Upper lobe of left lung (tissue), 6 donors: ENCODE measurements at regions not wholly inside any gene's neighbourhood (a gene's known extent, or its start where the extent isn't known, plus 50 kb on each side); places are given as distances from the start of the nearest gene placed in this dataset.

Experiments
- ATAC-seq, 2 donors: fragments of 200-7000 bp; cut with Tn5 transposase; one replicate each; pipeline ENCODE4 v1.9.1; 2022; ENCODE audit warnings: mild to moderate bottlenecking in 2 of 2, moderate library complexity in 2 of 2; ENCODE audit not compliant: low FRiP score in 2 of 2
- DNase-seq, 2 donors: peaks; one replicate each; pipeline ENCODE4 v3.0.0-alpha.2; 2019 to 2020
- H3K27ac ChIP-seq, 4 donors: fragments of 200-600 bp; sonication (generic); one replicate each; pipeline ENCODE4 v1.5.1; 2016 to 2019
- H3K27me3 ChIP-seq, 4 donors: fragments of 200-600 bp; sonication (generic); one replicate each; pipeline ENCODE4 v1.5.1; 2017 to 2019
- H3K36me3 ChIP-seq, 4 donors: fragments of 200-600 bp; sonication (generic); one replicate each; pipeline ENCODE4 v1.5.1; 2016 to 2019
- H3K4me1 ChIP-seq, 4 donors: fragments of 200-600 bp; sonication (generic); one replicate each; pipeline ENCODE4 v1.5.1; 2018 to 2019
- H3K4me3 ChIP-seq, 4 donors: fragments of 200-600 bp; sonication (generic); one replicate each; pipeline ENCODE4 v1.5.1; 2017 to 2019; ENCODE audit warnings: mild to moderate bottlenecking in 2 of 4, moderate library complexity in 1 of 4
- H3K9me3 ChIP-seq, 4 donors: fragments of 200-600 bp; sonication (generic); one replicate each; pipeline ENCODE4 v1.5.1; 2018 to 2019
- EP300 ChIP-seq, 4 donors: sonication (generic); formaldehyde crosslinking; IDR thresholded peaks; one replicate each; pipeline ENCODE4 v1.5.1; 2017; ENCODE audit warnings: antibody characterized with exemption in 4 of 4, control low read depth in 2 of 4
- POLR2A ChIP-seq, 4 donors: fragments of 450-650 bp; IDR thresholded peaks; one replicate each; pipeline ENCODE4 v1.5.1; 2016 to 2017; ENCODE audit warnings: antibody characterized with exemption in 4 of 4, mild to moderate bottlenecking in 2 of 4
- POLR2AphosphoS5 ChIP-seq, 2 donors: sonication (generic); formaldehyde crosslinking; IDR thresholded peaks; one replicate each; pipeline ENCODE4 v1.5.1; 2017; ENCODE audit warnings: antibody characterized with exemption in 2 of 2
- WGBS, 2 donors: methylation state at CpG; one replicate each; pipeline ENCODE4 v1.1.5; 2017 to 2018; 5-methylcytosine and 5-hydroxymethylcytosine counted together
- TF ChIP-seq, protein P1 (sequence below), 6 experiments: fragments of 450-650 bp in 4 of 6; fragments of 200-600 bp in 2 of 6; sonication (generic) in 2 of 6; IDR thresholded peaks; one replicate each; pipeline ENCODE4 v1.5.1; 2016 to 2019; ENCODE audit warnings: antibody characterized with exemption in 6 of 6
- donor health status: DM: no; HTN: no; CAD: no; lungs with moderate emphysema.
- donor health status: DM: no; HTN: yes; CAD: no; lungs with severe emphysema.

- no peak for DNase-seq
- TF ChIP-seq, protein P1, sequence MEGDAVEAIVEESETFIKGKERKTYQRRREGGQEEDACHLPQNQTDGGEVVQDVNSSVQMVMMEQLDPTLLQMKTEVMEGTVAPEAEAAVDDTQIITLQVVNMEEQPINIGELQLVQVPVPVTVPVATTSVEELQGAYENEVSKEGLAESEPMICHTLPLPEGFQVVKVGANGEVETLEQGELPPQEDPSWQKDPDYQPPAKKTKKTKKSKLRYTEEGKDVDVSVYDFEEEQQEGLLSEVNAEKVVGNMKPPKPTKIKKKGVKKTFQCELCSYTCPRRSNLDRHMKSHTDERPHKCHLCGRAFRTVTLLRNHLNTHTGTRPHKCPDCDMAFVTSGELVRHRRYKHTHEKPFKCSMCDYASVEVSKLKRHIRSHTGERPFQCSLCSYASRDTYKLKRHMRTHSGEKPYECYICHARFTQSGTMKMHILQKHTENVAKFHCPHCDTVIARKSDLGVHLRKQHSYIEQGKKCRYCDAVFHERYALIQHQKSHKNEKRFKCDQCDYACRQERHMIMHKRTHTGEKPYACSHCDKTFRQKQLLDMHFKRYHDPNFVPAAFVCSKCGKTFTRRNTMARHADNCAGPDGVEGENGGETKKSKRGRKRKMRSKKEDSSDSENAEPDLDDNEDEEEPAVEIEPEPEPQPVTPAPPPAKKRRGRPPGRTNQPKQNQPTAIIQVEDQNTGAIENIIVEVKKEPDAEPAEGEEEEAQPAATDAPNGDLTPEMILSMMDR (IDR thresholded peaks at IDR 0.05) = no peak
- TF ChIP-seq POLR2AphosphoS5 (IDR thresholded peaks at IDR 0.05) (no peak), POLR2A (IDR thresholded peaks at IDR 0.05) (no peak), EP300 (IDR thresholded peaks at IDR 0.05) (no peak)
- 86 to 93% methylated on average over 1 of the region's 1 CpG for WGBS, 2 donors
- Histone ChIP-seq H3K27me3 (no peaks in the 10 kb centered on the region), H3K4me3 (no peak overlapping the region), H3K9me3 (no peaks in the 10 kb centered on the region), H3K27ac (no peak overlapping the region), H3K36me3 (no peaks in the 10 kb centered on the region), H3K4me1 (no peaks in the 10 kb centered on the region)
- ATAC-seq = no peak
These were observed 337.4 kb upstream of the PODXL start for GRCh38 chr7:131893631-131894340.

DNA sequence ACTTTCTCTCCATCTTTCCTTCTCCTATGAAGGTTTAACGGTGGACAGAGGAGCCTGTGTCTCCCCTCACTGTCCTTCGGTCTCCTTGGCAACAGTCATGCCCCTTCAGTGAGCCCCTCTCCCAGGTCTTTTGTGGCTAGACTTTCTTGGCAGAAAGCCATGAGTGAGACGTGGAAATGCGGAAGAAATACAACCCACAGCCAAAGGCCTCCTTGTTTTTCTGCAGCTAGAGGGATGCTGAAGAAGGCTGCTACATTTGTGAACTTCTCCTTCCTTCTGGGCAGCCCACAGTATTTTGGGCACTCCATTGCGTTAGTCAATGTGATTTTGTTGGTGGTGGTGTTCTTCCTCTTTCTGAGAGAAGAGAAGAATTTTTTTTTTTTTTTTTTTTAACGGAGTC lies 333.7 kb upstream of the PODXL start:
- H3K9me3 ChIP-seq = peaks cover 0 to 8% (median 5%) of the 10 kb centered on the region in 4 donors
- peak in 1 of 2 donors; percentile 23 for ATAC-seq
- H3K27me3 ChIP-seq = no peaks in the 10 kb centered on the region
- H3K36me3 ChIP-seq = no peaks in the 10 kb centered on the region
- H3K4me1 ChIP-seq = no peaks in the 10 kb centered on the region
- H3K4me3 ChIP-seq = no peak overlapping the region
- TF ChIP-seq POLR2A (IDR thresholded peaks at IDR 0.05) (no peak), EP300 (IDR thresholded peaks at IDR 0.05) (no peak), POLR2AphosphoS5 (IDR thresholded peaks at IDR 0.05) (no peak)
- TF ChIP-seq, protein P1 (IDR thresholded peaks at IDR 0.05) = no peak
- no peak overlapping the region for H3K27ac ChIP-seq
- WGBS, 2 donors = 30 to 53% methylated on average over 6 of the region's 6 CpGs
- no peak for DNase-seq

DNA sequence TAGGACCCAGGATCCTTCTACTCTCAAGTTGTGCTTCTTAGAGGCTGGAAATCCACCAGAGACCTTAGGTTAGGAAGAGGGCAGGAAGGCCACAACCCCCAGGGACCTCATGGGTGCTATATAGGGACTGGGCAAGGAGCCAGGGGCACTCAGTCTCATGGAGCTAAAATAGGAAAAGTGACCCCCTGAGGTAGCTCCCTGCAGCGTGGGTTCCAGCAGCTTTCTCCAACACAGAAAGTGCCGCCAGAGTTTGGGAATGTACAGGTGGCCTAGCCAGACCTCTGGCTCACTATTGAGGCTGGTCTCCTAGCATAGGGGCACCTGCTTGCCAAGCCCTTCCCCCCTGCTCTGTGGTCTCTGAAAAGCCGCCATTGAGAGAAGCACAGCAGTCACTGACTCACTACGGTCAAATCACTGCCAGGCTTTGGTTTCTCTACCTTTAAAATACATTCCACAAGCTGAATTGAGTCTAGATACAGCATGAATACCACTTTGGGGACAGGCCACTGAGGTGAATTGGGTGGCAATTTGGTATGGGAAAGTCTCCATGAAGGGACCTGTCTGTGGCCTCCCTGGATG lies 333.2 kb upstream of the PODXL start:
- 73 to 84% methylated on average over 4 of the region's 4 CpGs for WGBS, 2 donors
- TF ChIP-seq POLR2AphosphoS5 (IDR thresholded peaks at IDR 0.05) = no peak
- TF ChIP-seq EP300 (IDR thresholded peaks at IDR 0.05) = no peak
- TF ChIP-seq POLR2A (IDR thresholded peaks at IDR 0.05) = no peak
- TF ChIP-seq, protein P1 (IDR thresholded peaks at IDR 0.05) = no peak
- Histone ChIP-seq H3K36me3 (no peaks in the 10 kb centered on the region), H3K27me3 (no peaks in the 10 kb centered on the region), H3K9me3 (peaks cover 0 to 12% (median 7%) of the 10 kb centered on the region in 4 donors), H3K27ac (no peak overlapping the region), H3K4me3 (no peak overlapping the region), H3K4me1 (no peaks in the 10 kb centered on the region)
- ATAC-seq (peak in 1 of 2 donors; percentile 22), DNase-seq (no peak)

- ATAC-seq (no peak), DNase-seq (no peak)
- Histone ChIP-seq H3K4me3 (no peak overlapping the region), H3K27ac (no peak overlapping the region), H3K4me1 (no peaks in the 10 kb centered on the region), H3K27me3 (no peaks in the 10 kb centered on the region), H3K9me3 (peaks cover 0 to 12% (median 7%) of the 10 kb centered on the region in 4 donors), H3K36me3 (no peaks in the 10 kb centered on the region)
- no peak for TF ChIP-seq POLR2AphosphoS5 (IDR thresholded peaks at IDR 0.05)
- TF ChIP-seq, protein P1 (IDR thresholded peaks at IDR 0.05) = no peak
- no peak for TF ChIP-seq POLR2A (IDR thresholded peaks at IDR 0.05)
- TF ChIP-seq EP300 (IDR thresholded peaks at IDR 0.05) = no peak
- WGBS, 2 donors = 80% methylated on average over 2 of the region's 2 CpGs
These were observed 327.3 kb upstream of the PODXL start for GRCh38 chr7:131883769-131884168.
